ENCODE measurements at regions not wholly inside any gene's neighbourhood (a gene's known extent, or its start where the extent isn't known, plus 50 kb on each side); places are given as distances from the start of the nearest gene placed in this dataset.

DNA sequence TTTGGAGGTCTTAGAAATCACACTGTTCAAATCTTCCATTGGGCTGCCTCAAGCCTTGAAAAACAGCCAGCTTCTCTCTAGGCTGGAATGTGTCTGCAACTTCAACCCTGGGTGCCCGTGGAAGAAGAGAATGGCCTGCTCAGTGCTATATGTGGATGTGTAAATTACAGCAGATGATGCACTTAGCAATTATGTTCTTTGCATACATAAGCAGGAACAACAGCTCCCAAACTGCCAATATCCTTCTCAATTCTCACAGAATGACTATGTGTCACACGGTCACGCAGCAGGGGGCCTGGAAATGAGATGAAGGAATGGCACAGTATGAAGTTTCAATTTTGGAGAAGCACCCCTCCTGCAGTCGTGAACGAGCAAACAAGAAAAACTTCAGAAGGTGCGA is 175.2 kb upstream of the SMARCA2 start:
- no peak overlapping the region for H3K4me3 ChIP-seq (ENCODE audit: insufficient read depth, low read length, poor library complexity, severe bottlenecking)
- no peaks in the 10 kb centered on the region for H3K9me2 ChIP-seq (replicated peaks; ENCODE audit: insufficient read depth, low read length)
- TF ChIP-seq, protein P1, sequence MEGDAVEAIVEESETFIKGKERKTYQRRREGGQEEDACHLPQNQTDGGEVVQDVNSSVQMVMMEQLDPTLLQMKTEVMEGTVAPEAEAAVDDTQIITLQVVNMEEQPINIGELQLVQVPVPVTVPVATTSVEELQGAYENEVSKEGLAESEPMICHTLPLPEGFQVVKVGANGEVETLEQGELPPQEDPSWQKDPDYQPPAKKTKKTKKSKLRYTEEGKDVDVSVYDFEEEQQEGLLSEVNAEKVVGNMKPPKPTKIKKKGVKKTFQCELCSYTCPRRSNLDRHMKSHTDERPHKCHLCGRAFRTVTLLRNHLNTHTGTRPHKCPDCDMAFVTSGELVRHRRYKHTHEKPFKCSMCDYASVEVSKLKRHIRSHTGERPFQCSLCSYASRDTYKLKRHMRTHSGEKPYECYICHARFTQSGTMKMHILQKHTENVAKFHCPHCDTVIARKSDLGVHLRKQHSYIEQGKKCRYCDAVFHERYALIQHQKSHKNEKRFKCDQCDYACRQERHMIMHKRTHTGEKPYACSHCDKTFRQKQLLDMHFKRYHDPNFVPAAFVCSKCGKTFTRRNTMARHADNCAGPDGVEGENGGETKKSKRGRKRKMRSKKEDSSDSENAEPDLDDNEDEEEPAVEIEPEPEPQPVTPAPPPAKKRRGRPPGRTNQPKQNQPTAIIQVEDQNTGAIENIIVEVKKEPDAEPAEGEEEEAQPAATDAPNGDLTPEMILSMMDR (IDR thresholded peaks at IDR 0.05; ENCODE audit: insufficient read depth, low read length, poor library complexity, severe bottlenecking), result no peak
- TF ChIP-seq EZH2phosphoT487 (conservative IDR thresholded peaks at IDR 0.05; ENCODE audit: low read length), result no peak
- H3K79me2 ChIP-seq (ENCODE audit: insufficient read depth, low read length), result no peaks in the 10 kb centered on the region
- H2AFZ ChIP-seq (ENCODE audit: low read depth, low read length, severe bottlenecking), result no peak overlapping the region
- H3K27ac ChIP-seq (ENCODE audit: low read depth, low read length), result no peak overlapping the region
- no peak overlapping the region for H3K4me2 ChIP-seq (ENCODE audit: low read depth, low read length, poor library complexity, severe bottlenecking)
- no peaks in the 10 kb centered on the region for H3K9me3 ChIP-seq (ENCODE audit: insufficient read depth, low read length)
- no peaks in the 10 kb centered on the region for H4K20me1 ChIP-seq (ENCODE audit: low read depth, low read length)
- no peaks in the 10 kb centered on the region for H3K36me3 ChIP-seq (ENCODE audit: low read length)
- no peaks in the 10 kb centered on the region for H3F3A ChIP-seq (ENCODE audit: insufficient read depth)
- no peaks in the 10 kb centered on the region for H3K27me3 ChIP-seq (ENCODE audit: low read length)
- no peak overlapping the region for H3K9ac ChIP-seq (ENCODE audit: low read length)

GRCh38 chr9:1845425-1845824 is 169.7 kb upstream of the SMARCA2 start:
- Histone ChIP-seq H3K9ac (ENCODE audit: low read length) (no peak overlapping the region), H3K4me2 (ENCODE audit: low read depth, low read length, poor library complexity, severe bottlenecking) (no peak overlapping the region), H3K27me3 (ENCODE audit: low read length) (no peaks in the 10 kb centered on the region), H3K4me3 (ENCODE audit: insufficient read depth, low read length, poor library complexity, severe bottlenecking) (no peak overlapping the region), H3F3A (ENCODE audit: insufficient read depth) (no peaks in the 10 kb centered on the region), H4K20me1 (ENCODE audit: low read depth, low read length) (no peaks in the 10 kb centered on the region), H3K9me3 (ENCODE audit: insufficient read depth, low read length) (no peaks in the 10 kb centered on the region), H3K9me2 (replicated peaks; ENCODE audit: insufficient read depth, low read length) (no peaks in the 10 kb centered on the region), H2AFZ (ENCODE audit: low read depth, low read length, severe bottlenecking) (no peak overlapping the region), H3K27ac (ENCODE audit: low read depth, low read length) (no peak overlapping the region), H3K79me2 (ENCODE audit: insufficient read depth, low read length) (no peaks in the 10 kb centered on the region), H3K36me3 (ENCODE audit: low read length) (no peaks in the 10 kb centered on the region)
- TF ChIP-seq EZH2phosphoT487 (conservative IDR thresholded peaks at IDR 0.05; ENCODE audit: low read length), result no peak
- TF ChIP-seq, protein P1 (IDR thresholded peaks at IDR 0.05; ENCODE audit: insufficient read depth, low read length, poor library complexity, severe bottlenecking), result no peak

GRCh38 chr9:1855726-1856125 is 159.4 kb upstream of the SMARCA2 start:
- H3K79me2 ChIP-seq (ENCODE audit: insufficient read depth, low read length), result no peaks in the 10 kb centered on the region
- H3K4me3 ChIP-seq (ENCODE audit: insufficient read depth, low read length, poor library complexity, severe bottlenecking), result no peak overlapping the region
- no peaks in the 10 kb centered on the region for H3K27me3 ChIP-seq (ENCODE audit: low read length)
- H3K36me3 ChIP-seq (ENCODE audit: low read length), result no peaks in the 10 kb centered on the region
- H3K9ac ChIP-seq (ENCODE audit: low read length), result no peak overlapping the region
- no peaks in the 10 kb centered on the region for H3K9me2 ChIP-seq (replicated peaks; ENCODE audit: insufficient read depth, low read length)
- H4K20me1 ChIP-seq (ENCODE audit: low read depth, low read length), result no peaks in the 10 kb centered on the region
- H3K27ac ChIP-seq (ENCODE audit: low read depth, low read length), result no peak overlapping the region
- TF ChIP-seq, protein P1 (IDR thresholded peaks at IDR 0.05; ENCODE audit: insufficient read depth, low read length, poor library complexity, severe bottlenecking), result no peak
- no peak for TF ChIP-seq EZH2phosphoT487 (conservative IDR thresholded peaks at IDR 0.05; ENCODE audit: low read length)
- H2AFZ ChIP-seq (ENCODE audit: low read depth, low read length, severe bottlenecking), result no peak overlapping the region
- no peak overlapping the region for H3K4me2 ChIP-seq (ENCODE audit: low read depth, low read length, poor library complexity, severe bottlenecking)
- H3F3A ChIP-seq (ENCODE audit: insufficient read depth), result no peaks in the 10 kb centered on the region
- 0 out of 2 replicates have a peak, but pooled peaks cover 3% of the 10 kb centered on the region for H3K9me3 ChIP-seq (ENCODE audit: insufficient read depth, low read length)
